Spleen (tissue), 7 donors: ENCODE measurements at regions not wholly inside any gene's neighbourhood (a gene's known extent, or its start where the extent isn't known, plus 50 kb on each side); places are given as distances from the start of the nearest gene placed in this dataset.

Source experiments
- CTCF ChIP-seq, 11 experiments: fragments of 200-600 bp in 7 of 11; fragments of 450-650 bp in 4 of 11; sonication (generic) in 4 of 11; IDR thresholded peaks in 8 of 11; conservative IDR thresholded peaks in 3 of 11; 1 replicate in 7 of 11; 2 replicates in 4 of 11; pipeline versions ENCODE4 v1.4.0 to v1.8.0; 2016 to 2021; ENCODE audit warnings: antibody characterized with exemption in 11 of 11, inconsistent platforms in 4 of 11, mild to moderate bottlenecking in 1 of 11
- POLR2A ChIP-seq, 3 donors: fragments of 450-650 bp; IDR thresholded peaks; one replicate each; pipeline ENCODE4 v1.5.1; 2017; ENCODE audit warnings: antibody characterized with exemption in 3 of 3, mild to moderate bottlenecking in 1 of 3
- POLR2AphosphoS5 ChIP-seq, 3 donors: sonication (generic); formaldehyde crosslinking; IDR thresholded peaks; one replicate each; pipeline ENCODE4 v1.5.1; 2017; ENCODE audit warnings: antibody characterized with exemption in 3 of 3
- donor health status: DM: no; HTN: no; CAD: no; lungs with moderate emphysema.
- donor health status: DM: no; HTN: no; CAD: no.
- donor health status: DM: no; HTN: no; CAD: no.

- TF ChIP-seq POLR2A (IDR thresholded peaks at IDR 0.05): no peak
- no peak for TF ChIP-seq CTCF (IDR thresholded peaks at IDR 0.05 in 8 of 11, conservative IDR thresholded peaks at IDR 0.05 in 3 of 11)
- TF ChIP-seq POLR2AphosphoS5 (IDR thresholded peaks at IDR 0.05): no peak
Observed at GRCh38 chr7:16241017-16241416, 180.3 kb downstream of the CRPPA start.
